ENCODE measurements at regions not wholly inside any gene's neighbourhood (a gene's known extent, or its start where the extent isn't known, plus 50 kb on each side); places are given as distances from the start of the nearest gene placed in this dataset.

- intact Hi-C loops (cut with micrococcal nuclease): no loop called here
- CTCF ChIA-PET: no interaction called here
These were observed 271.9 kb upstream of the TBL1XR1 start for GRCh38 chr3:177469216-177469615.

More at GRCh38 chr3:177469216-177469615, 271.9 kb upstream of the TBL1XR1 start:
- POLR2A ChIA-PET: no interaction called here
- Histone ChIP-seq H2AFZ (ENCODE audit: low read depth, low read length) (no peak overlapping the region), H3K9me1 (replicated peaks; ENCODE audit: control insufficient read depth, extremely low read depth, insufficient read depth, low read length) (no peaks in the 10 kb centered on the region), H3K4me3 (replicated peaks in 1 of 3; ENCODE audit: insufficient read depth in 1 of 3, low read depth in 1 of 3, low read length in 3 of 3) (no peak overlapping the region), H3K9me3 (replicated peaks; ENCODE audit: control insufficient read depth, insufficient read depth, low read length) (no peaks in the 10 kb centered on the region), H3K4me2 (ENCODE audit: insufficient read depth, low read length) (no peak overlapping the region), H3K27me3 (ENCODE audit: control insufficient read depth in 2 of 2, insufficient read depth in 2 of 2, low read length in 2 of 2) (no peaks in the 10 kb centered on the region), H3K9ac (replicated peaks; ENCODE audit: extremely low read depth, insufficient read depth, low read length) (no peak overlapping the region), H3K36me3 (ENCODE audit: control insufficient read depth in 2 of 2, extremely low read depth in 1 of 2, insufficient read depth in 2 of 2, low read length in 2 of 2) (no peaks in the 10 kb centered on the region), H3K79me2 (ENCODE audit: control insufficient read depth, insufficient read depth, low read length) (no peaks in the 10 kb centered on the region), H3K27ac (ENCODE audit: insufficient read depth, low read depth, low read length) (no peak overlapping the region), H3K4me1 (ENCODE audit: control insufficient read depth, extremely low read depth, insufficient read depth, low read length) (no peaks in the 10 kb centered on the region), H4K20me1 (replicated peaks; ENCODE audit: control insufficient read depth, extremely low read depth, insufficient read depth, low read length) (no peaks in the 10 kb centered on the region)
- BruUV-seq (replicated peaks): no TSS peak
- dilution Hi-C loops (cut with MboI; ENCODE audit: extremely low pct_ligation_motif_present, low sequenced_read_pairs): no loop called here
- FAIRE-seq (no peak), DNase-seq (ENCODE audit: low read depth, low spot score) (no peak)
- TF ChIP-seq POLR2AphosphoS5 (IDR thresholded peaks at IDR 0.05; ENCODE audit: insufficient read depth, low read depth, low read length): no peak
- TF ChIP-seq EZH2 (IDR thresholded peaks at IDR 0.05; ENCODE audit: borderline replicate concordance, low read depth, low read length, severe bottlenecking): no peak
- no peak for TF ChIP-seq GATA2 (IDR thresholded peaks at IDR 0.05; ENCODE audit: insufficient read depth, insufficient read length, low read depth, low read length)
- no peak for TF ChIP-seq MYC (IDR thresholded peaks at IDR 0.05; ENCODE audit: low read depth, low read length)
- no peak for TF ChIP-seq FOS (IDR thresholded peaks at IDR 0.05; ENCODE audit: borderline replicate concordance, insufficient read depth, low read length)
- no peak for TF ChIP-seq CTCF (IDR thresholded peaks at IDR 0.05; ENCODE audit: extremely low read depth in 1 of 2, insufficient read depth in 1 of 2, low read depth in 1 of 2, low read length in 2 of 2)
- TF ChIP-seq JUN (IDR thresholded peaks at IDR 0.05; ENCODE audit: borderline replicate concordance, insufficient read depth, insufficient read length, low read depth): no peak
- no peak for TF ChIP-seq POLR2A (IDR thresholded peaks at IDR 0.05; ENCODE audit: low read depth, low read length)
- no peak for TF ChIP-seq MAX (IDR thresholded peaks at IDR 0.05; ENCODE audit: insufficient read depth, insufficient read length)
